Central memory CD8-positive, alpha-beta T cell (primary cell): ENCODE measurements at regions not wholly inside any gene's neighbourhood (a gene's known extent, or its start where the extent isn't known, plus 50 kb on each side); places are given as distances from the start of the nearest gene placed in this dataset.

Source experiments
- ATAC-seq: fragments of 150-1000 bp; cut with Tn5 transposase; replicated peaks from 2 replicates; pipeline ENCODE4 v1.10.0; 2022; ENCODE audit warnings: mild to moderate bottlenecking, moderate FRiP score, moderate number of reproducible peaks; ENCODE audit not compliant: poor library complexity, severe bottlenecking; ENCODE audit errors: extremely low read depth
- DNase-seq, 2 donors: peaks; one replicate each; pipeline ENCODE4 v3.0.0; 2021; ENCODE audit warnings: low spot score in 2 of 2
- H3K27ac Mint-ChIP-seq: one replicate; pipeline ENCODE4 v1.8.0; 2022; ENCODE audit warnings: low read depth, mild to moderate bottlenecking, moderate library complexity, mixed read lengths
- H3K27me3 Mint-ChIP-seq: one replicate; pipeline ENCODE4 v1.8.0; 2022; ENCODE audit warnings: mixed read lengths
- H3K36me3 Mint-ChIP-seq: one replicate; pipeline ENCODE4 v1.8.0; 2022; ENCODE audit warnings: mild to moderate bottlenecking, moderate library complexity, mixed read lengths; ENCODE audit not compliant: insufficient read depth
- H3K4me1 Mint-ChIP-seq: one replicate; pipeline ENCODE4 v1.8.0; 2022; ENCODE audit warnings: mixed read lengths
- H3K4me3 Mint-ChIP-seq: one replicate; pipeline ENCODE4 v1.8.0; 2022; ENCODE audit warnings: mild to moderate bottlenecking, moderate library complexity, mixed read lengths
- H3K9me3 Mint-ChIP-seq: one replicate; pipeline ENCODE4 v1.8.0; 2022; ENCODE audit warnings: mixed read lengths

DNA sequence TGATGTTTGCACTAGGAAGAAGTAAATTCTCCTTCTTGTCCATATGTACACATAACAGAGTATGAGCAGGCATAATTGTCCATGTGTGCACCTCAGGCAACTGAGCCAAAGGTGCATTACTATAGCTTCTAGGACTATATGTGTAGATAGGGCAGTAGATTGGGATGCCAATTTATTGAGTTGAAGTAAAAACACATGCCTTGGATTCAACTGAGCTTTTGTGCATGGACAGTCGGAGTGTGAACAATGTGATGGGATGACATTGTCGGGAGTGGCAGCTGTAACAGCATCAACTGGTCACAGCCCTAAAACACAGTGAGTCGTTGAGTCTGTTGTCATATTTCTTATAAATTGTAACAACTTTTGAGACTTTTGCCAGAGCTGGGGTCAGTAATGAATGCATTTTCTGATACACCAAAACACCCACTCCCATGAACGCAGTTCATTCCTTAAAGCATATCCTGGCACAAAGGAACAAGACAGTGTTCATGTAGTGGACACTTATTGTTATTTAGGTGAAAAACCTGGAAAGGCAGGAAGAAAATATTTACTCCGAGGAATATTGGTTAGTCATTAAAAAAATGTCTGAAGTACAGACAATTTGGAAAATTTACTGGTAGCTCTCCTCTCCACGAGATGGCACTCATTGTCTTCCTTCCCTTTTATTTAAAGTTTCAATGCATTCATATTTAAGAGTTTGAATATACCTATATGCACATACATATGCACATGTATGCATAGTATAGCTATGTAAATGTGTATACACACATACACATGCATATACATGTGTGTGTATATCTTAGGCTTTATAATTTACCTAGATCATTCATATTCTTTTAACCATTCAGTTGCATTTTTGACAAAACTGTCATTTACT lies 302.0 kb upstream of the STXBP5 start:
- H3K27me3 Mint-ChIP-seq, result no peaks in the 10 kb centered on the region
- H3K4me3 Mint-ChIP-seq, result no peak overlapping the region
- H3K36me3 Mint-ChIP-seq, result no peaks in the 10 kb centered on the region
- ATAC-seq, result no peak
- no peak for DNase-seq
- H3K9me3 Mint-ChIP-seq, result no peaks in the 10 kb centered on the region
- H3K4me1 Mint-ChIP-seq, result no peaks in the 10 kb centered on the region
- H3K27ac Mint-ChIP-seq, result no peak overlapping the region

DNA sequence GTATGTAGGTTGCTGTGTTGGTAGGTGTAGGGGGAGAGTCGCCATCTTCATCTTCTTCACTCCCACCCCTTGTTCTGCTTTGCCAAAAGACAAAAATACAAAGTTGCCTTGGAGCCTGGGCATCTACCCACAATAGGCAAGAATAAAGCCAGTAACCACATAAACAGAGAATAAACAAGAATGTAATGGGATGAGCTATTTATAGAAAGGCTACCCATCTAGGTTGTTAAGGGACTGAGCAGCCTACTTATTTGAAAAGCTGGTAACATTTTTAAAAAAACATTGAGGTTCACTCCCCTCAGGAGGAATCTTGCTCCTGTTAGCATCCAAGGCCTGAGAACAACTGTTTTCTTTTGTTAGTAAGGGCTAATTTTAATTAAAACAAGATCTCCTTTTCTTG lies 301.4 kb upstream of the STXBP5 start:
- no peaks in the 10 kb centered on the region for H3K4me1 Mint-ChIP-seq
- H3K27me3 Mint-ChIP-seq, result no peaks in the 10 kb centered on the region
- no peak overlapping the region for H3K27ac Mint-ChIP-seq
- H3K36me3 Mint-ChIP-seq, result no peaks in the 10 kb centered on the region
- DNase-seq (no peak), ATAC-seq (no peak)
- H3K4me3 Mint-ChIP-seq, result no peak overlapping the region
- H3K9me3 Mint-ChIP-seq, result no peaks in the 10 kb centered on the region

DNA sequence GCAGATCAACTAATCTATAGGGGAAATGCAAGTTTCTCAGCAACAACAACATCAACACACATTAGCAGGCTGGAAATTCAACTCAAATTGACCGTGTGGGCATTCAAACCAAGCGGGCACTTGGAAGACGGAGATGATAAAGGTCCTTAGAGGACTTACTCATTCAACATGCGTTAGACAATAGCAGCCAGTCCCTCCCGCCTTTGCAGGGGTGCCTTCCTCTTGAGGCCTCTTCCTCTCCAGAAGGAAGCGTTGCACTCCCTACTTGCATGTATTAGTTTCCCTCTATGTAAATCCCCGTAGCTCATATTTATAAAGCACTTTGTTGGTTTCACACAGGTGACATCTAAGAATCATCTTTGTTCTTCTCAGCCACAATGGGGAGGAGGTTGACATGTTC lies 300.8 kb upstream of the STXBP5 start:
- H3K9me3 Mint-ChIP-seq, result no peaks in the 10 kb centered on the region
- no peaks in the 10 kb centered on the region for H3K4me1 Mint-ChIP-seq
- DNase-seq (no peak), ATAC-seq (no peak)
- H3K27ac Mint-ChIP-seq, result no peak overlapping the region
- H3K4me3 Mint-ChIP-seq, result no peak overlapping the region
- H3K36me3 Mint-ChIP-seq, result no peaks in the 10 kb centered on the region
- H3K27me3 Mint-ChIP-seq, result no peaks in the 10 kb centered on the region

DNA sequence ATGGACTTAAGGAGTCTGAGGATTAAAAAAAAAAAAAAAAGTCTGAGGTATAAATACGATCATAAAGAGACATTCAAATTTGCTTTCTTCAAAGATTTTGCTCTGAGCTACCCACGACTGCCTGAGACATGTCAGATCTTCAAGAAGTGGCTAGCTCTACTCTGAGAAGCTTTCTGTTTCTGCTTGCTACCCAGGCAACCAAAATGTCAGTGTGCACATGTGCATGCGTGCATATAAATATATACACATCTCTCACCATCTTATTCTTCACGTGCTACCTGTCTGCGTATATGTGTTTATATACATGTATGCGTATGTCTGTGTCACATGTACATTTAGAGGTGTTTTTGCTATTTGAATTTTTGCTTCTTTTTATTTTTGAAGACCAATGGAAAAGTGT lies 299.6 kb upstream of the STXBP5 start:
- no peak for DNase-seq
- no peaks in the 10 kb centered on the region for H3K27me3 Mint-ChIP-seq
- no peaks in the 10 kb centered on the region for H3K9me3 Mint-ChIP-seq
- no peak overlapping the region for H3K27ac Mint-ChIP-seq
- H3K36me3 Mint-ChIP-seq, result no peaks in the 10 kb centered on the region
- H3K4me3 Mint-ChIP-seq, result no peak overlapping the region
- H3K4me1 Mint-ChIP-seq, result no peaks in the 10 kb centered on the region
- no peak for ATAC-seq

DNA sequence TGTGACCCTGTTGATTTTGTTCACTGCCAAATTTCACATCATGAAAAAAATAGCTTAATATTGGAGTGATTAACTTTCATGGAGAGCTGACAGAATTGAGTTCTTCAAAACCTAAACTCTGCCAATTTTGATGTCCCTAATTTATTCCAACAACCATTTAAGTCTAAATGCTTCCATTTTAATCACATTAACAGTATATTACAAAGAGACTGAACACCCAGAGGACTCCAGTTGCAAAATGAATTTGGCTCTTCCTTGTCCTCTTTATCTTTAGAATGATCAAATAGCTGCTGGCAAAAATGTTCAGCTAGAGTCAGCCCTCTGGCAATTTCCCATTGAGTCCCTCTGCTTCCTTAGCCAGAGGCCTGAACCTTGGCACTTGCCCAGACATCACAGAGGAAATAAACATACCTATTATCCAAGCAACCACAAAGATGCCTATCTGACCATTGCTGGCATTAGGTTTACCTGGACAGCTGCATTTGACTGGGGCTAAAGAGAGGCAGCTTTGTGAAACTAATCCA lies 299.0 kb upstream of the STXBP5 start:
- no peak overlapping the region for H3K27ac Mint-ChIP-seq
- H3K27me3 Mint-ChIP-seq, result no peaks in the 10 kb centered on the region
- ATAC-seq (no peak), DNase-seq (no peak)
- H3K4me3 Mint-ChIP-seq, result no peak overlapping the region
- H3K4me1 Mint-ChIP-seq, result no peaks in the 10 kb centered on the region
- no peaks in the 10 kb centered on the region for H3K36me3 Mint-ChIP-seq
- H3K9me3 Mint-ChIP-seq, result no peaks in the 10 kb centered on the region

DNA sequence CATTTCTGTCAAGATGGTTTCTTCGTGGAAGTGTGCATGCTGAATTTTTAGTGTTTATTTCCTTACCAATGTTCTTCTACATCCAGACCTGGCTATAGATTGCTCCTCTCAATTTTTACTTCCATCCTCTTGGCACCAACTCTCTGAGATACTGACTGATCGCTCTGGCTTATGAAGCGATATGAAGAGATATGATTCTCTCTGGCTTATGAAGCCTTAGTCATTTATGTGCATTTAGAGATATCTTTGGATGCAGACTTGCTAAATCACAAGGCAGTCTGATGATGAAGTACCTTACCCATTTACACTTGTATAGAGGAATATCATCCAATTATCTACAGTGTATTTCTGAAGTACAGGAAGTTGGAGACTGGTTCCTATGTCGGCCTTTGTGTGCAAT lies 295.4 kb upstream of the STXBP5 start:
- H3K27me3 Mint-ChIP-seq, result peaks cover 13% of the 10 kb centered on the region
- DNase-seq (no peak), ATAC-seq (no peak)
- H3K4me3 Mint-ChIP-seq, result no peak overlapping the region
- no peaks in the 10 kb centered on the region for H3K9me3 Mint-ChIP-seq
- H3K36me3 Mint-ChIP-seq, result no peaks in the 10 kb centered on the region
- no peaks in the 10 kb centered on the region for H3K4me1 Mint-ChIP-seq
- H3K27ac Mint-ChIP-seq, result no peak overlapping the region

DNA sequence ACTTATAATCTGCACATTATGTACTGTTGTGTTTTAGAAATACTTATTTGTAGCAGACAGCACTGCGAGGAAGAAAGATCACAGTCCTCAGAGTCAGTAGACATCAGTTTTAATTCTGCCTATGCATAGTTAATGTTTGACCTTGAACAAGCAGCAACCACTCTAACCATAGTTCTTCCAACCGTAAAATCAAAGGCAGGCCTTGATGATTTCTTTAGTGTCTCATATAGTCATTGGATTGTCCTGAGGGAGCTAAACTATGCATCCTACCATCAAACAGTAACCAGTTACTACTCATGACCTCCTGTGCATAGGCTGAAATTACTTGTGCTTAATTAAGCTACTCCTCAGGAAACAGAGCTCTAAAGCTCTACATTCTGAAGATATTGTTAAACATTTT lies 294.8 kb upstream of the STXBP5 start:
- H3K36me3 Mint-ChIP-seq, result no peaks in the 10 kb centered on the region

DNA sequence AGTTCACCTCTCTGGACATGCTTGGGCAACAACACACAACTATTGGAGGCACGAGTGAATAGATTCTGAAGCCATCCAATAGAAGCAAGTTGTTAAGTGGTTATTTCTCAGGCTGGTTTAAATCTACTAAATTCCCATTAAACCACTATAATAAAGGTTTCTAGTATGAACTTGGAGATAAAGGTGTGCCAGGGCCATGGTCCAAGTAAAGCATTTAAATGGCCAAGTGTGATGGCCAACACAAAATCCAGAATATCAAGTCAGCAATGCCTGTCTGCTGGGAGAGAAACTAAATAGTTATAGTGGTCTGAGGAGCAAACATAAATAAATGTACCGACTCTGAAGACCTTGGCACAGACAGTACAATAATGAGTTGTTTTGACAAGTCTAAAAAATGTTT lies 294.3 kb upstream of the STXBP5 start:
- H3K4me1 Mint-ChIP-seq, result no peaks in the 10 kb centered on the region
- H3K27ac Mint-ChIP-seq, result no peak overlapping the region
- peaks cover 19% of the 10 kb centered on the region for H3K27me3 Mint-ChIP-seq
- H3K4me3 Mint-ChIP-seq, result no peak overlapping the region
- DNase-seq, result no peak
- H3K36me3 Mint-ChIP-seq, result no peaks in the 10 kb centered on the region
- ATAC-seq, result no peak
- H3K9me3 Mint-ChIP-seq, result no peaks in the 10 kb centered on the region

More for the DNA sequence above, 294.8 kb upstream of the STXBP5 start:
- Mint-ChIP-seq H3K4me1 (no peaks in the 10 kb centered on the region), H3K4me3 (no peak overlapping the region), H3K27ac (no peak overlapping the region), H3K9me3 (no peaks in the 10 kb centered on the region), H3K27me3 (peaks cover 18% of the 10 kb centered on the region)
- ATAC-seq, result no peak
- DNase-seq, result no peak

DNA sequence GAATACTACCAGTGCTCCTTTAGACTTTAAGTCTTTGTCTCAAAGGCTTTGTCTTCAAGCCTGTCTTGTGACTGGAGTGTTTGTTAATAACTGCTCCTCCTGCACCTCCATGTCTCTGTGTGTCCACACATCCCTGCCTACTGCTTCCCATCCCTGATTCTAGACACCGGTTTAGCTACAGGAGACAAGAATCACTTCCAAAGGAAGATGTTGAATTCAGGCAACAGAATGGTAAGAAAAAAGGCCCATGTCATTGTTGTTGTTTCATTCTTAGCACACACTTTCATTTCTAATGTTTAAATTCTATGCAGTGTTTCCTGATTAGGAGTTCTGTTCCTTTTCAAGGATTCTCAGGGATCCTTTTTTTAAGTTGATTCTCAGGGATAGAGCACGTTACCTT lies 293.6 kb upstream of the STXBP5 start:
- no peak for ATAC-seq
- no peak for DNase-seq
- H3K4me3 Mint-ChIP-seq, result no peak overlapping the region
- no peak overlapping the region for H3K27ac Mint-ChIP-seq
- H3K9me3 Mint-ChIP-seq, result no peaks in the 10 kb centered on the region
- H3K4me1 Mint-ChIP-seq, result no peaks in the 10 kb centered on the region
- no peaks in the 10 kb centered on the region for H3K36me3 Mint-ChIP-seq
- H3K27me3 Mint-ChIP-seq, result peaks cover 19% of the 10 kb centered on the region

DNA sequence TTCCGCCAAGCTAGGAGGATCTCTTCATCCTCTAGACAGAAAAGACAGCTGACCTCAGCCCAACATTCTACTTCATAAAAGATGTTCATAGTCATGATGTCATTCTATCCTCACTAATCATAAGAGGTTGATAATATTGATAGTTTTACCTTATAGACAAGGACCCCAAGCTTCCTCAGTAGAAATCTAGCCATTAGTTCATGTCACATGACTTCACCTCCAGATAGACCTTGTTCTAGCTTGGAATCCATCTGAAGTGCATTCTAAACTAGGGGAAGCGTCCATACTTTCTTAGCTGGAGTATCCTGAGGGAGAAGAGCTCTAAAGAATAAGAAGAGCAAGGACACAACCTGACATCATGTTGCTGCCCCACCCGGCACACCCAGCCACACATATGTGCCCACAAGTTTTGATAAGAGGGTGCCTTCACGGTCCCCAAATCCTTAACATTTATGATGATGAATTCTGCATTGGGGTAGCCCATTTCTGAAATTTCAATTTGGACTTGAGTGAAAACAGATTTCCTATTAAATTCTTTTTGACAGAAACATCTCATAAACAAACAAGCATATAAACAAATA lies 292.5 kb upstream of the STXBP5 start:
- no peak overlapping the region for H3K27ac Mint-ChIP-seq
- H3K27me3 Mint-ChIP-seq, result peaks cover 19% of the 10 kb centered on the region
- no peak overlapping the region for H3K4me3 Mint-ChIP-seq
- H3K9me3 Mint-ChIP-seq, result no peaks in the 10 kb centered on the region
- no peak for DNase-seq
- H3K36me3 Mint-ChIP-seq, result no peaks in the 10 kb centered on the region
- H3K4me1 Mint-ChIP-seq, result no peaks in the 10 kb centered on the region
- no peak for ATAC-seq

DNA sequence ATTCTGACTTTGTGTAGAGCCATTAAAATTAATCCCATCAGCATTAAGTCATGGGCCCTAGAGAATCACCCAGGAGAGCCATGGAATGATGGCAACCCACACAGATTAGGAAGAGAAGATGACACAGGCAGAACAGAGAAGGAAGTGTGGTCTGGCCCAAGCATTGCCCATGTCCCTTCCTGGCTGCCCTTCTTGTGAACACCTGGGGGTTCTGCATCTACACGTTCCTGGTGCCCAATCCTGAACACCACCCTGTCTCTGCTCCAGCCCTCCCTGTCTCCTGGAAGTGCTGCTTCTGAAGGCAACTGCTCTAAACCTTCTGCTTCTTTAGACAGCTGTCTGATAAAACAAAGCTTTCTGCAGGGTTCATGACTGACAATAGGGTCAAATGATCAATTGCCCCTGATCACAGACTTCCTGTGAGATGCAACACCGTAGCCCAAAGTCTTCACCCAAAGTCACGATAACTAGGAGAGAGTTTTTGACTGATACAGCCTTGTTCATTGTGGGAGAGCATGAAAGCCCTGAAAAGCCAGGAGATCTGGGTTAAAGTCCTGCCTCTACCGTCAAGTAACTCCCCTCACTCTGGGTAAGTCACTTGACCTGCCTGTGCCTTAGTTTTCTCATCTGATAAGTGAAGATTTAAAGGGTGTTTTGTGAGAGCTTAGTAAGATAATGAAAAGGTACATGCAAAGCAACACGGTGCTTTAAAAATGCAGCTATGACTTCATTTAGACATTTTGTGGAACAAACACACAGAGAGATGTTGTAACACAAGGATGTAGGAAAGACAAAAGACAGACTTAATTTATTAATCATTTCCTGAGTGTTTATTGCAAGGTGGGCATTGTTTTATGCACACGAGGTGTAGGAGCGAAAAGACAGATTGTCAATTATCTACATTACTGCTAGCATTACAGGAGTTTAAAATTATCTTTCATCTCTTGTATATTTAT lies 291.2 kb upstream of the STXBP5 start:
- Mint-ChIP-seq H3K4me1 (no peaks in the 10 kb centered on the region), H3K27ac (no peak overlapping the region), H3K36me3 (no peaks in the 10 kb centered on the region), H3K9me3 (no peaks in the 10 kb centered on the region), H3K4me3 (no peak overlapping the region), H3K27me3 (peaks cover 19% of the 10 kb centered on the region)
- DNase-seq, result no peak
- ATAC-seq, result no peak

DNA sequence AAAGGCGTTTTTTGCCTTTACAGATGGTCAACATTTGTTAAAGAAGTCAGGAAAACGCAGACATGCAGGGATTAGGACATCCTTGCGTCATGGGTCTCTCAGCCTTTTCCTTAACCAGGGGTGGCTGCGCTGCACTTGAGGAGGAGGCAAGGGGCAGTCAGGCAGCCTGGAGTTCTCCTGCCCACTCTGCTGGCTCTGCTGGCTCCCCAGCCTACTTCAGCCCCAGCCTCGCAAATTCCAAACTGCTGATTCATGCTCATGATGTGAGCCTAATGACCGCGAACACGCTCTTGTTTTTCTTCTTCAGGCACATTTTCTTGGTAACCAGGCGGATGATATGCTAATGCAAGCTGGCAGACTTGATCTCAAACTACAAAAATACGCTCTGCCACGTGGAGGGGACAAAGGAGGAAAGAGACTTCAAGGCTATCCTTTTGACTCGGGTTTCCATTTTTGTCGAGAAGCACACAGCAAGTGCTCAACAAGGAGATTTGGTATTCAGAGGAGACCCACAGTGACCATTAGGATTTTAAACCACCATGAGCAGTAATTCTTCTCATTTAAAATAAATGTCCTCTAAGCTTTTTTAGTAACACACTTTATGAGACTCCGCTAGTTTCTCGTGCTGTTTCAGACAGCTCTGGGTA lies 290.3 kb upstream of the STXBP5 start:
- DNase-seq (no peak), ATAC-seq (no peak)
- Mint-ChIP-seq H3K9me3 (no peaks in the 10 kb centered on the region), H3K4me3 (no peak overlapping the region), H3K4me1 (no peaks in the 10 kb centered on the region), H3K27me3 (peaks cover 19% of the 10 kb centered on the region), H3K36me3 (no peaks in the 10 kb centered on the region), H3K27ac (no peak overlapping the region)
